CD4-positive, alpha-beta T cell treated with Interferon gamma for 1 hour (primary cell): ENCODE measurements at regions not wholly inside any gene's neighbourhood (a gene's known extent, or its start where the extent isn't known, plus 50 kb on each side); places are given as distances from the start of the nearest gene placed in this dataset.
"Not testable (repeated sequence)": the region's sequence is repeated elsewhere in the genome, so short reads cannot be mapped to it uniquely, and the experiment has no call there.

Source experiments
- DNase-seq: peaks from one replicate; pipeline ENCODE4 v3.0.0-alpha.2; 2020

GRCh38 chr10:83680470-83680891, 458.8 kb upstream of the GHITM start:
- DNase-seq = no peak

- DNase-seq = no peak
These were observed 456.9 kb upstream of the GHITM start for GRCh38 chr10:83682414-83682813.

GRCh38 chr10:83685458-83685857, 453.9 kb upstream of the GHITM start:
- DNase-seq = no peak

GRCh38 chr10:83691791-83692596, 447.3 kb upstream of the GHITM start:
- DNase-seq = no peak

- DNase-seq = no peak
These were observed 440.4 kb upstream of the GHITM start for GRCh38 chr10:83698899-83699298.

GRCh38 chr10:83701799-83702198, 437.5 kb upstream of the GHITM start:
- no peak for DNase-seq

- DNase-seq = no peak
These were observed 436.6 kb upstream of the GHITM start for GRCh38 chr10:83702731-83703130.

- DNase-seq = no peak
These were observed 433.2 kb upstream of the GHITM start for GRCh38 chr10:83706120-83706519.

- DNase-seq = no peak
These were observed 432.2 kb upstream of the GHITM start for GRCh38 chr10:83706952-83707582.

GRCh38 chr10:83713423-83713822, 425.9 kb upstream of the GHITM start:
- DNase-seq = no peak

GRCh38 chr10:83723080-83723479, 416.2 kb upstream of the GHITM start:
- DNase-seq = no peak

- no peak for DNase-seq
These were observed 414.7 kb upstream of the GHITM start for GRCh38 chr10:83724471-83725241.

- no peak for DNase-seq
These were observed 413.7 kb upstream of the GHITM start for GRCh38 chr10:83725567-83725966.

- no peak for DNase-seq
These were observed 405.0 kb upstream of the GHITM start for GRCh38 chr10:83734278-83734677.

- DNase-seq = no peak
These were observed 403.3 kb upstream of the GHITM start for GRCh38 chr10:83736008-83736407.

GRCh38 chr10:83750604-83751003, 388.7 kb upstream of the GHITM start:
- DNase-seq = no peak

- DNase-seq = no peak
These were observed 385.8 kb upstream of the GHITM start for GRCh38 chr10:83753490-83753889.

GRCh38 chr10:83754857-83755256, 384.5 kb upstream of the GHITM start:
- no peak for DNase-seq

GRCh38 chr10:83760142-83760541, 379.2 kb upstream of the GHITM start:
- no peak for DNase-seq

- DNase-seq = no peak
These were observed 374.6 kb upstream of the GHITM start for GRCh38 chr10:83764666-83765065.

GRCh38 chr10:83765731-83766130, 373.6 kb upstream of the GHITM start:
- DNase-seq = no peak

- no peak for DNase-seq
These were observed 370.0 kb upstream of the GHITM start for GRCh38 chr10:83769281-83769820.

- DNase-seq = not testable (repeated sequence)
These were observed 352.6 kb upstream of the GHITM start for GRCh38 chr10:83786701-83787100.

- DNase-seq = no peak
These were observed 337.3 kb upstream of the GHITM start for GRCh38 chr10:83801983-83802382.
